ENCODE measurements at regions not wholly inside any gene's neighbourhood (a gene's known extent, or its start where the extent isn't known, plus 50 kb on each side); places are given as distances from the start of the nearest gene placed in this dataset.

DNA sequence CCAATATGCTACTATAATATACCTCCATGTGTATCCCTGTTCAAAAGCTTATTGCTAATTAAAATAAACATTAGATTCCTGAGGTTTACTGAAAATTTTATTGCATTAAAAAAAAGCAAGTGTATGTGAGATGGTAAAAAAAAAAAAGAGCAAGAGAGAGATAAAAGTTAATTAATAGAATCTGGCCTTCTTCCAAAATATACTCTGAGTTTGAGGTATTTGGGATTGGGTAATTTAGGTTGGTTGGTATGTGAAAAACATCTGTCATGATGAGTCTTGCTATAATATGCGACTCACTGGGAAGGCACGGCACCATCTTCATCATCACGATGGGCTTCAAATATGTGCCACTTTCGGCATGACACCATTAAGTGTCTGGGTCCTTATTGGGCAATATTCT, 711.1 kb upstream of the SOX9 start:
- TF ChIP-seq, protein P1, sequence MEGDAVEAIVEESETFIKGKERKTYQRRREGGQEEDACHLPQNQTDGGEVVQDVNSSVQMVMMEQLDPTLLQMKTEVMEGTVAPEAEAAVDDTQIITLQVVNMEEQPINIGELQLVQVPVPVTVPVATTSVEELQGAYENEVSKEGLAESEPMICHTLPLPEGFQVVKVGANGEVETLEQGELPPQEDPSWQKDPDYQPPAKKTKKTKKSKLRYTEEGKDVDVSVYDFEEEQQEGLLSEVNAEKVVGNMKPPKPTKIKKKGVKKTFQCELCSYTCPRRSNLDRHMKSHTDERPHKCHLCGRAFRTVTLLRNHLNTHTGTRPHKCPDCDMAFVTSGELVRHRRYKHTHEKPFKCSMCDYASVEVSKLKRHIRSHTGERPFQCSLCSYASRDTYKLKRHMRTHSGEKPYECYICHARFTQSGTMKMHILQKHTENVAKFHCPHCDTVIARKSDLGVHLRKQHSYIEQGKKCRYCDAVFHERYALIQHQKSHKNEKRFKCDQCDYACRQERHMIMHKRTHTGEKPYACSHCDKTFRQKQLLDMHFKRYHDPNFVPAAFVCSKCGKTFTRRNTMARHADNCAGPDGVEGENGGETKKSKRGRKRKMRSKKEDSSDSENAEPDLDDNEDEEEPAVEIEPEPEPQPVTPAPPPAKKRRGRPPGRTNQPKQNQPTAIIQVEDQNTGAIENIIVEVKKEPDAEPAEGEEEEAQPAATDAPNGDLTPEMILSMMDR (optimal IDR thresholded peaks at IDR 0.05 in 1 of 3, IDR thresholded peaks at IDR 0.05 in 1 of 3, conservative IDR thresholded peaks at IDR 0.05 in 1 of 3; ENCODE audit: extremely low read depth in 1 of 3, insufficient read depth in 2 of 3, low read length in 3 of 3), result no peak
- no peak for TF ChIP-seq EZH2 (IDR thresholded peaks at IDR 0.05; ENCODE audit: low read length)

Data from keratinocyte (primary cell).